Endothelial cell of umbilical vein (primary cell): ENCODE measurements at regions not wholly inside any gene's neighbourhood (a gene's known extent, or its start where the extent isn't known, plus 50 kb on each side); places are given as distances from the start of the nearest gene placed in this dataset.

Experiments used
- CTCF ChIP-seq, 2 donors: IDR thresholded peaks; 1 replicate in 1 of 2; 2 replicates in 1 of 2; pipeline ENCODE4 v1.5.1; 2011; ENCODE audit warnings: low read length in 2 of 2, mild to moderate bottlenecking in 2 of 2, moderate library complexity in 2 of 2, control low read depth in 1 of 2, inconsistent platforms in 1 of 2, low read depth in 1 of 2; ENCODE audit not compliant: insufficient read depth in 1 of 2; ENCODE audit errors: extremely low read depth in 1 of 2
- EZH2 ChIP-seq: IDR thresholded peaks from 2 replicates; pipeline ENCODE4 v1.6.1; 2012; ENCODE audit warnings: borderline replicate concordance, low read depth, mild to moderate bottlenecking, moderate library complexity, low read length, inconsistent platforms; ENCODE audit not compliant: severe bottlenecking
- JUN ChIP-seq: IDR thresholded peaks from 2 replicates; pipeline ENCODE4 v1.6.1; 2011; ENCODE audit warnings: borderline replicate concordance, low read depth; ENCODE audit not compliant: insufficient read length, insufficient read depth
- MAX ChIP-seq: IDR thresholded peaks from 2 replicates; pipeline ENCODE4 v1.6.1; 2011; ENCODE audit not compliant: insufficient read depth, insufficient read length
- MYC ChIP-seq: IDR thresholded peaks from one replicate; pipeline ENCODE4 v1.6.1; 2011; ENCODE audit warnings: mild to moderate bottlenecking, low read depth, low read length
- POLR2A ChIP-seq: IDR thresholded peaks from 2 replicates; pipeline ENCODE4 v1.6.1; 2012; ENCODE audit warnings: low read depth, mild to moderate bottlenecking, control low read depth, low read length
- POLR2AphosphoS5 ChIP-seq: IDR thresholded peaks from 2 replicates; pipeline ENCODE4 v1.6.1; 2012; ENCODE audit warnings: low read depth, mild to moderate bottlenecking, control low read depth, low read length, moderate library complexity; ENCODE audit not compliant: insufficient read depth

- TF ChIP-seq CTCF (IDR thresholded peaks at IDR 0.05; ENCODE audit: extremely low read depth in 1 of 2, insufficient read depth in 1 of 2, low read depth in 1 of 2, low read length in 2 of 2) (no peak), MYC (no peak), JUN (no peak), MAX (no peak), EZH2 (no peak), POLR2A (no peak), POLR2AphosphoS5 (no peak)
These were observed 154.2 kb upstream of the IL1RAPL2 start for GRCh38 chrX:104411800-104412199.
